ENCODE measurements at regions not wholly inside any gene's neighbourhood (a gene's known extent, or its start where the extent isn't known, plus 50 kb on each side); places are given as distances from the start of the nearest gene placed in this dataset.

- no peak for DNase-seq (ENCODE audit: low read depth)
Measured at GRCh38 chr3:117254985-117255384, 545.4 kb downstream of the TUSC7 start.

- DNase-seq (ENCODE audit: low read depth): no peak
Measured at GRCh38 chr3:117255736-117256135, 546.2 kb downstream of the TUSC7 start.

DNA sequence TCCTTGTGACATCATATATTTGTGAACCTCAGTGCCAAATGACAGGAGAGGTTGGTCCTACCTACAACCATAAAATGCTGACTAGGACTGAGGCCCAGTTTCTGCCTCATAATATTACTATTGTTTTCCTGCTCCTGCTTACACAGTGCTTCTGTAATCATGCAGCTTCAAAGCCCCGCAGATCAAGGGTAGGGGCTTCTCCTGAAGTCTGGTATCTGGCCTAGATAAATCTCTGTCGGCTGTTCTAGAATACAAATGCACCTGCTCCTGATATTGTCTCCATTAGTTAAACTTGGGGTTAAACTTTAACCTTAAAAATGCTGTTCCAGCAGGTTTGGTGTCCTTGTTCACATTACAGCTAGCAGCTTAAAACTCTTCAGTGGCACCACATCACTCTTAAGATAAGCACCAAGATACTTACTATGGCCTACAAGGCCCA, 552.4 kb downstream of the TUSC7 start:
- DNase-seq (ENCODE audit: low read depth): no peak

GRCh38 chr3:117263270-117263669, 553.7 kb downstream of the TUSC7 start:
- no peak for DNase-seq (ENCODE audit: low read depth)

DNA sequence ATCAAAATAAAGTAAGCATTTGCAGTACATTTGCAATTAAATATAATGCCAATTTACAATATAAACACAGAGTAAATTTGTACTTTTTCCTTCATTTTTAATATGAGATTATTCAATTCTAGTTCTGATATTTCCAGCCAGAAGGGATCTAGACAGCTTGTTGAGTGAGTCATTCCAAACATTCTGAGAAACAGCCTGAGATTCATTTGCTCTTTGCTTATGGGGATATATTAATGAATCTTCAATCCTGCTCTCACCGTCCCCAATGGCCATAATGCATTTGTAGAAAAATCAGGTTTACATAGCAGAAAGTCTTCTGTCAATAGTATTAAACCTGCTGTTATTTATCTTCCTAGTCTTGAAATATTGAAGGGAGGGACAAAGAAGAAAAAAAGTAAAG, 554.2 kb downstream of the TUSC7 start:
- DNase-seq (ENCODE audit: low read depth): no peak

GRCh38 chr3:117264204-117264994, 554.8 kb downstream of the TUSC7 start:
- DNase-seq (ENCODE audit: low read depth): no peak

- no peak for DNase-seq (ENCODE audit: low read depth)
Measured at GRCh38 chr3:117266806-117267205, 557.2 kb downstream of the TUSC7 start.

DNA sequence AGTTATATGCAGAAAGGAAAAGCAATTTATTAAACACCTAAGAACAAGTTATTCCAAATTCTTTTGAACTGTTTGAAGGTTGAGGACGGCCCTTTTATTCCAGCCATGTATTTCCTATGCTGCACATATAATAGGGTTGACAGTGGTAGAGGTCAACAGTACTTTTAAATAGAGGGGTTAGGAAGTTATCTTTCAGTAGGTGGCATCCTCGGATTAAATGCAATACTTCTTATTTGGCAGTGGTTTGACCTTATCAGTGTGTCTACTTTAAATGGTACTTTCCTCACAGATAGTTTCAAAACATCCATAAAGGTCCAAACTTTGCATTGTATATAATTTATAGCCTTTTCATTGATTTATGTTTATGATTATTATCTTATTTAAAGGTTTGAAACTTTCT, 558.7 kb downstream of the TUSC7 start:
- no peak for DNase-seq (ENCODE audit: low read depth)

GRCh38 chr3:117272274-117272673, 562.7 kb downstream of the TUSC7 start:
- DNase-seq (ENCODE audit: low read depth): no peak

DNA sequence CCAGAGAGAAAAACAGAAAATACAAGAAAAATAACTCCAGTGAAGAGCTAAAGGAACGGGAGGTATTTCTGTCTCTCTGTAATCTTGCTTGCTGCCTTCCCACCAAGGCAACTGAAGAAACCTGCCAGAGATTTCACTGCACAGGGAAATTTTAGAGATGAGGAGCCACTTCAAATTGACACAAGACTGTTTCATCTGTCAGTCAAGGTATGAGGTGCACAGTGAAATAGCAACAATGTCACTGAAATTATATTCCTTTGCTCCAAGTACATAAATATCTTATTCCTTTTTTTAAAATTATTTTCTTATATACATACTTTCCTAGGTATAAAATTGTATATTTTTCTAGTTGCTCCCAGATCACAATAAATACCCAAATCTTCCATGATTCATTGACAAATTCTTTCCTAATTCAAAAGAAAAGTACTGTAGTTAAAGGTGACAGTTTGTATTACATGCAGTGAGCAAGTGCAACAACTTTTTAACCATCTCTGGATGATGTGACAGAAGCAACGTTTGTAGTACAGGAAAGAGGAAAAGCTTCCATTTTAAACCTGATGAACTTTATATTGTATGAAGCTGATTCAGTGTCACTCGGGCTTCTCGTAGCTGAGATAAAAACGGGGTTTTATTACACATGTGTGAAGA, 563.4 kb downstream of the TUSC7 start:
- no peak for DNase-seq (ENCODE audit: low read depth)

DNA sequence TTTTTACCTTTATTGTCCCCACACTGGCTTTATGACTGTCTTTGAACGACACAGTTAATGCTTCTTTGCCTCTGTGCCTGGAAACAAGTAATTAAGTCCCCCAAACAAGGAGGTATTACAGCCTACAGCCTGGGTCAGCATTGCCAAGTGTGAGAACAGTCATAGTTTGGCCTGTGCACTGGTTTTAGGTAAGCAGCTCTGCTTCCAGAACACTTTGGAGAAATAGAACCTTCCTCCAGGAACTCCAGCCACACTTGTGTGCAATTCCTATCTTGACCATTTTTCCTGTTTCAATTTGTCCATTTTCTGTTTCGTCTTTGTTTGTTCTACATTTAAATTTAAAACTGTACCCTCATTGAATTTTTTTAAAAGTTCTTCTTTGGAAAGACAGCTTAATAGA, 568.2 kb downstream of the TUSC7 start:
- no peak for DNase-seq (ENCODE audit: low read depth)

- DNase-seq (ENCODE audit: low read depth): no peak
Measured at GRCh38 chr3:117278424-117279190, 569.0 kb downstream of the TUSC7 start.

DNA sequence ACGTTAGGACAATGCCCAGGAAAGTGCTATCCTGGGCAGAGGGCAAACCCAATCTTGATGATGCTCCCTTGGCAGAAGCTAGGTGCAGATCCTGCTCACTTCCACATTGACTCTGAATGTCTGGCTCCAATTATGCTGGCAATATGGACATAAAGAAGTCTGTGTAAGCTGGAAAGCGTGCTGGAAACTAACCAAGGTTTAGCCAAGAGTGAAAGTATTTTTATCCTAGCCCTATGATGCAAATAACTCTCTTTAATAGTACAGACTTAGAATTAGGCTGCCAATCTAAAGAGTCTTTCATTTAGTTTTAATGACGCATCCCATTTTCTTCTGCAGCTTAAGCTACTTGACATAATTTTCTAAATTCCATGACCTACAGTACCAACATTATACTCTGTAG, 571.8 kb downstream of the TUSC7 start:
- DNase-seq (ENCODE audit: low read depth): no peak

DNA sequence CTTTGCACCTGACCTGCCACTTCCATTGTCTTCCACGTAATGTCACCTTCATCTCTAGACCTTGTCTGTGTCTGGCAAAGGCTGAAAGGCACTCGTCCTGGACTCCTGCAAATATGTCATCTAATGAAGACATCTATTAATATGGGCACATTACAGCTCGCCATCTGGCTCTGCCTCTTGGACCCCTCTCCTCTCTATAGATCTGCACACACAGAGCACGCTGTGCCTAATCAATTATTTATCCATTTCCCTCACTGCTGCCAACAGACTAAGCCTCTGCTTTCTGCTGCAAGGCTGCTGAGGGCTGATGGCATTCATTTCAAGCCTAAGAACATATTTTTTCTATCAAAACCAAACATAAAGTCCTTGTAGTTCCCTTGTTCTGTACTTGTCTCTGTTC, 573.0 kb downstream of the TUSC7 start:
- no peak for DNase-seq (ENCODE audit: low read depth)

DNA sequence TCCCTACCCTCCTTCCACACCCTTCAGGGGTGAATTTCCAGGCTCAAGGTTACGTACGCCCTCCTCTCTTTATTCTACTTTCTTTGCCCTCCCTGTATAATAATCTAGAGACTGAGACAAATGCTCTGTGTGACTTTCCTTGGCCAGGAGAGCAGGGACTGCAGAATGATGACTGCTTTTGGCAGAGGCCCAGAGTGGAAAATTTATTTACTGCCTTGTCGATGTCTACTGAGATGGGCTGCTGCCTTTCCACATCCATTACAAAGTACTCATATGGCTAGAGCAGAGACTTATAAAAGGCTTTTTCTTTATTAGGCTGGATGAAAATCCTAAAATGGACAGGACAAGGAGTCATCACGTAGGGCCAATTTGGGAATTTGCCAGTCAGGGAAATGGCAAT, 576.2 kb downstream of the TUSC7 start:
- no peak for DNase-seq (ENCODE audit: low read depth)

GRCh38 chr3:117286488-117286887, 576.9 kb downstream of the TUSC7 start:
- DNase-seq (ENCODE audit: low read depth): no peak

- DNase-seq (ENCODE audit: low read depth): no peak
Measured at GRCh38 chr3:117287602-117288001, 578.0 kb downstream of the TUSC7 start.

- no peak for DNase-seq (ENCODE audit: low read depth)
Measured at GRCh38 chr3:117291476-117291875, 581.9 kb downstream of the TUSC7 start.

DNA sequence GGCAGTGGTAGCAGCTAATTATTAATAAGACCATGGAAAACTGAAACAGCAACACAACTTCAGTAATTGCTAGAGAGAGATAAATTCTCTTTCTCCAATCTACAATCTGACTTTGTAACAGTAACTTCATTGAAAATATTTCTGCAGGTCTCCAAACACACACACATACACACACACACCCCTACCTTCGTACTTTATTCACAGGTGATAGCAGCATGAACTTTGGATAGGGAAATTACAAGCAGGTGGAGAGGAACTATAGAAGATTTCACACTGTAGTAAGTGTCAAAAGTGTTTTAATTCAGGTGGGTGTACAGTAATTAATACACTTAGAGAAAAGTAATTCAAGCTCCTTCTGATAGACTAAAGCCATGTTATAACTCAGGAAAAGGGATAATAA, 587.5 kb downstream of the TUSC7 start:
- DNase-seq (ENCODE audit: low read depth): no peak

- DNase-seq (ENCODE audit: low read depth): no peak
Measured at GRCh38 chr3:117297541-117297940, 588.0 kb downstream of the TUSC7 start.

GRCh38 chr3:117298273-117298672, 588.7 kb downstream of the TUSC7 start:
- no peak for DNase-seq (ENCODE audit: low read depth)

DNA sequence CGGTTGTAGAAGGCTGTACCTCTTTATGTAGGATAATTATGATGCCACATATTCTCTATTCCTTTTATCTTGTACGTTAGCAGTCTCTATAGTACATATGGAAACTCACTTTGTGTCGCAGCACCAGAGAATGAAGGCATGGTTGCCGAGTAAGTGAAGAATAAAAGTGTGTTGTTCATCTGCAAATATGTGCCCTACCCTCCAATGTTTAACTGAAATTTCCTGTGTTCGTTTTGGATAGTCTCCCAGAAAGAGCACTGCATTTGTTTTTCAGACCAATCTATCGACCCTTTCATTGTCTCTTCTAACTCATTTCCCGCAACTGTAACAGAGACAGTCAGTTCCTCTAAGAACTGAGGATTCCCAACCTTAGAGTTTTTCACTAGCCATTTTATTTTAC, 592.8 kb downstream of the TUSC7 start:
- DNase-seq (ENCODE audit: low read depth): no peak

GRCh38 chr3:117303443-117303842, 593.9 kb downstream of the TUSC7 start:
- no peak for DNase-seq (ENCODE audit: low read depth)

Data from activated T-helper 9 cell treated with anti-CD3 and anti-CD28 coated beads, Interleukin-2, amount 50 U/mL, for 16 hours (primary cell).